Epithelial cell of esophagus (primary cell): ENCODE measurements at regions not wholly inside any gene's neighbourhood (a gene's known extent, or its start where the extent isn't known, plus 50 kb on each side); places are given as distances from the start of the nearest gene placed in this dataset.

Experiments used
- DNase-seq: peaks from one replicate; pipeline ENCODE4 v3.0.0; 2010; ENCODE audit warnings: low read depth
- H3K4me3 ChIP-seq: 2 replicates; pipeline ENCODE4 v1.5.1; 2011; ENCODE audit warnings: mild to moderate bottlenecking, low read length, control low read depth
- CTCF ChIP-seq: IDR thresholded peaks from 2 replicates; pipeline ENCODE4 v1.5.1; 2011; ENCODE audit warnings: low read depth, mild to moderate bottlenecking, low read length, control low read depth, inconsistent platforms; ENCODE audit not compliant: insufficient read depth; ENCODE audit errors: missing control alignments

GRCh38 chr4:14431155-14432134 lies 570.8 kb upstream of the CPEB2 start:
- no peak for TF ChIP-seq CTCF

GRCh38 chr4:14434483-14434882 lies 567.8 kb upstream of the CPEB2 start:
- no peak for TF ChIP-seq CTCF

More at GRCh38 chr4:14431155-14432134, 570.8 kb upstream of the CPEB2 start:
- DNase-seq, result no peak
- H3K4me3 ChIP-seq, result no peak overlapping the region

GRCh38 chr4:14434916-14435315 lies 567.4 kb upstream of the CPEB2 start:
- no peak for DNase-seq
- no peak overlapping the region for H3K4me3 ChIP-seq
- no peak for TF ChIP-seq CTCF

More at GRCh38 chr4:14434483-14434882, 567.8 kb upstream of the CPEB2 start:
- peak; percentile 27 for DNase-seq
- no peak overlapping the region for H3K4me3 ChIP-seq

GRCh38 chr4:14441561-14441960 lies 560.7 kb upstream of the CPEB2 start:
- no peak for TF ChIP-seq CTCF
- H3K4me3 ChIP-seq, result no peak overlapping the region
- DNase-seq, result no peak

- peak; percentile 90 for DNase-seq
- no peak for TF ChIP-seq CTCF
- H3K4me3 ChIP-seq, result no peak overlapping the region
Observed at GRCh38 chr4:14445882-14446281, 556.4 kb upstream of the CPEB2 start.

GRCh38 chr4:14446311-14446710 lies 556.0 kb upstream of the CPEB2 start:
- TF ChIP-seq CTCF, result no peak
- peak; percentile 86 for DNase-seq
- H3K4me3 ChIP-seq, result no peak overlapping the region
